IMR-90 (cell line): ENCODE measurements at regions not wholly inside any gene's neighbourhood (a gene's known extent, or its start where the extent isn't known, plus 50 kb on each side); places are given as distances from the start of the nearest gene placed in this dataset.

Source experiments
- ATAC-seq: fragments of 200-7000 bp; cut with Tn5 transposase; 2 replicates; pipeline ENCODE4 v1.9.1; 2020; ENCODE audit warnings: low read depth, mild to moderate bottlenecking, moderate library complexity
- BruUV-seq: library from RNA; stranded (reverse); fragments of 400-500 nt; replicated peaks from 2 replicates; lab custom pipeline; 2021; lab: Mats Ljungman, UMichigan
- CTCF ChIA-PET: fragments of 300-600 bp; formaldehyde crosslinking; extraction: SDS; loops from one replicate; lab custom pipeline; 2021; ENCODE audit warnings: antibody characterized with exemption; lab: Yijun Ruan, JAX
- POLR2A ChIA-PET: fragments of 300-600 bp; sonication (Branson Sonifier 250); formaldehyde crosslinking; loops from one replicate; lab custom pipeline; 2022; ENCODE audit warnings: antibody characterized with exemption; ENCODE audit not compliant: unreplicated experiment; lab: Charles Lee
- DNase-seq: peaks from one replicate; pipeline ENCODE4 v3.0.0; 2013
- H2AFZ ChIP-seq: replicated peaks from 2 replicates; pipeline ENCODE3; 2013; ENCODE audit warnings: low read length, mild to moderate bottlenecking; ENCODE audit not compliant: poor library complexity
- H2AK5ac ChIP-seq: 2 replicates; pipeline ENCODE4 v1.6.1; 2013; ENCODE audit warnings: low read depth, low read length, inconsistent platforms
- H2AK9ac ChIP-seq: replicated peaks from 2 replicates; pipeline ENCODE3; 2013; ENCODE audit warnings: mild to moderate bottlenecking, low read depth, low read length, moderate library complexity; ENCODE audit not compliant: poor library complexity
- H2BK120ac ChIP-seq: 2 replicates; pipeline ENCODE4 v1.6.1; 2013; ENCODE audit warnings: low read depth, low read length, inconsistent platforms
- H2BK15ac ChIP-seq: 3 replicates; pipeline ENCODE4 v1.6.1; 2013; ENCODE audit warnings: low read depth, low read length, inconsistent platforms
- H2BK20ac ChIP-seq: 2 replicates; pipeline ENCODE4 v1.6.1; 2013; ENCODE audit warnings: low read depth, mild to moderate bottlenecking, inconsistent platforms, low read length, moderate library complexity
- H2BK5ac ChIP-seq: 2 replicates; pipeline ENCODE4 v1.6.1; 2013; ENCODE audit warnings: mild to moderate bottlenecking, low read depth, low read length, inconsistent platforms; ENCODE audit not compliant: poor library complexity, severe bottlenecking
- H3K14ac ChIP-seq: replicated peaks from 2 replicates; pipeline ENCODE4 v1.6.1; 2013; ENCODE audit warnings: low read depth, low read length, inconsistent platforms
- H3K18ac ChIP-seq: 2 replicates; pipeline ENCODE4 v1.6.1; 2013; ENCODE audit warnings: low read depth, low read length, control low read depth
- H3K23ac ChIP-seq: 2 replicates; pipeline ENCODE4 v1.6.1; 2013; ENCODE audit warnings: low read depth, low read length, inconsistent platforms
- H3K27ac ChIP-seq: 2 replicates; pipeline ENCODE4 v1.5.1; 2013; ENCODE audit warnings: mild to moderate bottlenecking, control low read depth, low read length; ENCODE audit not compliant: insufficient read depth
- H3K27me3 ChIP-seq: 2 replicates; pipeline ENCODE4 v1.6.1; 2013; ENCODE audit warnings: low read length; ENCODE audit not compliant: control insufficient read depth, insufficient read depth
- H3K36me3 ChIP-seq: 2 replicates; pipeline ENCODE4 v1.6.1; 2013; ENCODE audit warnings: low read length, mixed read lengths; ENCODE audit not compliant: control insufficient read depth, insufficient read depth
- H3K4ac ChIP-seq: 2 replicates; pipeline ENCODE4 v1.6.1; 2013; ENCODE audit warnings: low read depth, low read length, inconsistent platforms
- H3K4me1 ChIP-seq: 2 replicates; pipeline ENCODE4 v1.6.1; 2013; ENCODE audit warnings: low read length, mixed read lengths; ENCODE audit not compliant: control insufficient read depth, insufficient read depth
- H3K4me2 ChIP-seq: 2 replicates; pipeline ENCODE4 v1.6.1; 2013; ENCODE audit warnings: low read depth, mild to moderate bottlenecking, control low read depth, low read length, moderate library complexity
- H3K4me3 ChIP-seq: 2 replicates; pipeline ENCODE4 v1.5.1; 2013; ENCODE audit warnings: low read depth, mild to moderate bottlenecking, control low read depth, low read length, moderate library complexity; ENCODE audit not compliant: insufficient read depth
- H3K56ac ChIP-seq: 2 replicates; pipeline ENCODE4 v1.6.1; 2013; ENCODE audit warnings: low read length, inconsistent platforms; ENCODE audit not compliant: insufficient read depth; ENCODE audit errors: extremely low read depth
- H3K79me1 ChIP-seq, 2 experiments: 2 replicates each; pipeline ENCODE4 v1.6.1; 2013; ENCODE audit warnings: low read length in 2 of 2, inconsistent platforms in 1 of 2, low read depth in 1 of 2
- H3K9ac ChIP-seq: 2 replicates; pipeline ENCODE4 v1.6.1; 2013; ENCODE audit warnings: low read depth, low read length, control low read depth
- H3K9me1 ChIP-seq: 2 replicates; pipeline ENCODE4 v1.6.1; 2013; ENCODE audit warnings: low read length, inconsistent platforms; ENCODE audit not compliant: insufficient read depth
- H3K9me3 ChIP-seq: 2 replicates; pipeline ENCODE4 v1.6.1; 2013; ENCODE audit warnings: low read length; ENCODE audit not compliant: control insufficient read depth, insufficient read depth
- H4K20me1 ChIP-seq: 2 replicates; pipeline ENCODE4 v1.6.1; 2013; ENCODE audit warnings: low read length, inconsistent platforms; ENCODE audit not compliant: insufficient read depth
- H4K5ac ChIP-seq: 2 replicates; pipeline ENCODE4 v1.6.1; 2013; ENCODE audit warnings: mild to moderate bottlenecking, low read depth, low read length, control low read depth
- H4K8ac ChIP-seq, 2 experiments: 2 replicates each; pipeline ENCODE4 v1.6.1; 2013; ENCODE audit warnings: low read depth in 2 of 2, low read length in 2 of 2, control low read depth in 1 of 2, inconsistent platforms in 1 of 2
- H4K91ac ChIP-seq: 2 replicates; pipeline ENCODE4 v1.6.1; 2013; ENCODE audit warnings: low read depth, low read length, inconsistent platforms; ENCODE audit not compliant: insufficient read depth
- CEBPB ChIP-seq: IDR thresholded peaks from 2 replicates; pipeline ENCODE4 v1.6.1; 2012; ENCODE audit warnings: low read depth, low read length, improper control_type of control experiment
- RCOR1 ChIP-seq: IDR thresholded peaks from 2 replicates; pipeline ENCODE4 v1.6.1; 2012; ENCODE audit warnings: mild to moderate bottlenecking, low read length, improper control_type of control experiment; ENCODE audit not compliant: insufficient replicate concordance
- WGBS, 2 experiments: methylation state at CpG; one replicate each; pipeline versions ENCODE4 v1.1.5 to v1.1.7; 2013; ENCODE audit warnings: missing lambda C conversion rate in 2 of 2; ENCODE audit not compliant: insufficient read length in 1 of 2; ENCODE audit errors: extremely low coverage in 2 of 2; 5-methylcytosine and 5-hydroxymethylcytosine counted together
- dilution Hi-C: fragments of 300-500 bp; cut with HindIII; formaldehyde crosslinking; loops from one replicate; pipeline ENCODE4 v1.14.3; 2018; ENCODE audit warnings: low sequenced_read_pairs; ENCODE audit not compliant: unreplicated experiment
- in situ Hi-C: fragments of 300-500 bp; cut with MboI; formaldehyde crosslinking; loops from 3 replicates; pipeline ENCODE4 v1.14.3; 2019; ENCODE audit warnings: low sequenced_read_pairs, inconsistent platforms, mixed read lengths
- intact Hi-C: fragments of 100-400 bp; cut with micrococcal nuclease; formaldehyde crosslinking; loops from 2 replicates; pipeline ENCODE4 v1.10.0; 2022

DNA sequence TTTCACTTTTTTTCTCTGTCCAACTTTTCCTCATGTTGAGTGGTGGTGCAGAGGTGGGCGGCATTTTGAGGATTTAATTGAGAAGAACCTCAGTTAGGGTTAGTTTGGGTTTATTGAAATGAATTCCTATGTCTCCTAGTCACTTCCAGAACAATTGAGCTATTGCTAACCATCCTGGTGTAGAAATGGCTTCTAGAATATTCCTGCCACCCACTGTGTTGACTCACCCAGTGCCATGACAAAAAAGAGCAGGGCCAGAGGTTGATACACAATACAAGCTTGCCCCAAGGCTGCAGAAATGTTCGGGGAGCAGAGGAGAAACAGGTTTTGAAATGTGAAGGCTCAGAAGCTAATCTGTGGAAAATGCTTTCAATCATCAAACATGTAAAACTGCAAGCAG is 167.1 kb upstream of the TRIB2 start:
- H3K79me1 ChIP-seq = no peaks in the 10 kb centered on the region
- no peak overlapping the region for H3K23ac ChIP-seq
- H4K5ac ChIP-seq = no peak overlapping the region
- DNase-seq (peak; percentile 63), ATAC-seq (peak; percentile 67)
- H3K4me1 ChIP-seq = peaks cover 6% of the 10 kb centered on the region
- H3K18ac ChIP-seq = no peak overlapping the region
- no CpG with 5 or more reads among the region's 2 CpGs for WGBS, 2 experiments
- no peak overlapping the region for H2BK15ac ChIP-seq
- H2AFZ ChIP-seq = no peak overlapping the region
- no peak overlapping the region for H3K27ac ChIP-seq
- H3K14ac ChIP-seq = no peak overlapping the region
- no peaks in the 10 kb centered on the region for H3K9me3 ChIP-seq
- H4K20me1 ChIP-seq = no peaks in the 10 kb centered on the region
- in situ Hi-C loops (no loop called here), dilution Hi-C loops (no loop called here), intact Hi-C loops (no loop called here)
- H3K9me1 ChIP-seq = peaks cover 6% of the 10 kb centered on the region; the same call in 1 of the 2 replicates
- H2AK5ac ChIP-seq = no peak overlapping the region
- peak; percentile 27; the same call in 1 of the 2 replicates for TF ChIP-seq CEBPB
- no peak for TF ChIP-seq RCOR1
- no peaks in the 10 kb centered on the region for H3K27me3 ChIP-seq
- no peak overlapping the region for H3K9ac ChIP-seq
- no peak overlapping the region for H2AK9ac ChIP-seq
- H3K4ac ChIP-seq = no peak overlapping the region
- no peak overlapping the region for H3K4me2 ChIP-seq
- H2BK120ac ChIP-seq = no peak overlapping the region
- no peak overlapping the region for H3K4me3 ChIP-seq
- H4K91ac ChIP-seq = no peak overlapping the region
- ChIA-PET POLR2A (no interaction called here), CTCF (interaction anchor here (0.5 to 0.8 kb wide), 2 partner anchors 40 to 44 kb away, joined by 3 read pairs; no protein-coding TSS in a partner anchor)
- H3K36me3 ChIP-seq = no peaks in the 10 kb centered on the region
- H3K56ac ChIP-seq = no peak overlapping the region
- H2BK5ac ChIP-seq = no peak overlapping the region
- no peak overlapping the region for H4K8ac ChIP-seq
- no TSS peak for BruUV-seq
- no peak overlapping the region for H2BK20ac ChIP-seq
